GM12891 (cell line): ENCODE measurements at regions not wholly inside any gene's neighbourhood (a gene's known extent, or its start where the extent isn't known, plus 50 kb on each side); places are given as distances from the start of the nearest gene placed in this dataset.

Source experiments
- POLR2A ChIP-seq: IDR thresholded peaks from 2 replicates; pipeline ENCODE4 v1.6.1; 2011; ENCODE audit warnings: low read depth, low read length, control low read depth
- POLR2AphosphoS5 ChIP-seq: IDR thresholded peaks from 2 replicates; pipeline ENCODE4 v1.6.1; 2011; ENCODE audit warnings: low read depth, low read length, control low read depth
- SPI1 ChIP-seq: IDR thresholded peaks from 2 replicates; pipeline ENCODE4 v1.6.1; 2011; ENCODE audit warnings: low read depth, low read length, control low read depth
- TAF1 ChIP-seq: IDR thresholded peaks from 2 replicates; pipeline ENCODE4 v1.6.1; 2011; ENCODE audit warnings: low read depth, low read length, control low read depth

DNA sequence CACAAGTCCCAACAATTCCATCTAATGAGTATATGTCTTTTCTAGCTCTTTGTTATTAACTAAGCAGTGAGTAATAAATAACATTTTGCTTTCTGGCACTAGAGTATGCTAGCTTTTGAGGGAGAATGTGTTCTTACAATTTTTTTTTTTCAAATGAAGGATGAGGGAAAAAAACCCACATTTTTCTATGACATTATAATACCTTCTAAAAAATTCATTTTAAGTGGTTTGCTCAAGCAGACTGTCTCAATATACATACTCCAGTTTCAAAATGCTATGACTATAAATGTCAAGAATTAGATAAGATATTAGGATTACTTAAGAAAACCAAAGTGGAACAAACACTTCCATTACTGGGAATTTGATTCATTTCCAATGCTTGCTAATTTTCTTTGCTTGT is 394.6 kb downstream of the C12orf75 start:
- TF ChIP-seq POLR2A = no peak
- no peak for TF ChIP-seq TAF1
- TF ChIP-seq SPI1 = no peak
- no peak for TF ChIP-seq POLR2AphosphoS5
